Peyer's patch (tissue), 4 donors: ENCODE measurements at regions not wholly inside any gene's neighbourhood (a gene's known extent, or its start where the extent isn't known, plus 50 kb on each side); places are given as distances from the start of the nearest gene placed in this dataset.

ENCODE experiments used
- DNase-seq, 3 donors: peaks; one replicate each; pipeline ENCODE4 v3.0.0-alpha.2; 2017 to 2019
- H3K27ac ChIP-seq, 4 donors: fragments of 200-600 bp; sonication (generic); one replicate each; pipeline ENCODE4 v1.5.1; 2016 to 2019
- H3K27me3 ChIP-seq, 2 donors: fragments of 200-600 bp; sonication (generic); one replicate each; pipeline ENCODE4 v1.5.1; 2019
- H3K36me3 ChIP-seq, 3 donors: fragments of 200-600 bp; sonication (generic); one replicate each; pipeline ENCODE4 v1.5.1; 2016 to 2019
- H3K4me1 ChIP-seq, 4 donors: fragments of 200-600 bp; sonication (generic); one replicate each; pipeline ENCODE4 v1.5.1; 2016 to 2019
- H3K4me3 ChIP-seq, 4 donors: fragments of 200-600 bp; sonication (generic); 1 replicate in 3 of 4; 2 replicates in 1 of 4; pipeline ENCODE4 v1.5.1; 2016 to 2019; ENCODE audit warnings: mild to moderate bottlenecking in 1 of 4
- H3K9me3 ChIP-seq, 4 donors: fragments of 200-600 bp; sonication (generic); one replicate each; pipeline ENCODE4 v1.5.1; 2016 to 2019; ENCODE audit warnings: mild to moderate bottlenecking in 1 of 4
- POLR2A ChIP-seq, 2 donors: fragments of 450-650 bp; IDR thresholded peaks; one replicate each; pipeline ENCODE4 v1.5.1; 2017; ENCODE audit warnings: antibody characterized with exemption in 2 of 2, mild to moderate bottlenecking in 2 of 2, moderate library complexity in 2 of 2
- small RNA-seq, 2 donors: library from RNA; depleted of rRNA; stranded (forward); fragments of <200 nt; gene quantifications; one replicate each; pipeline ENCODE3, GENCODE V24; 2016
- TF ChIP-seq, protein P1 (sequence below), 6 experiments: fragments of 450-650 bp in 4 of 6; fragments of 200-600 bp in 2 of 6; sonication (generic) in 1 of 6; IDR thresholded peaks; one replicate each; pipeline ENCODE4 v1.5.1; 2017 to 2019; ENCODE audit warnings: antibody characterized with exemption in 6 of 6, mild to moderate bottlenecking in 3 of 6, moderate library complexity in 1 of 6

GRCh38 chr6:51559059-51559458 lies 528.4 kb downstream of the PKHD1 start:
- no peak overlapping the region for H3K4me3 ChIP-seq
- TF ChIP-seq, protein P1, sequence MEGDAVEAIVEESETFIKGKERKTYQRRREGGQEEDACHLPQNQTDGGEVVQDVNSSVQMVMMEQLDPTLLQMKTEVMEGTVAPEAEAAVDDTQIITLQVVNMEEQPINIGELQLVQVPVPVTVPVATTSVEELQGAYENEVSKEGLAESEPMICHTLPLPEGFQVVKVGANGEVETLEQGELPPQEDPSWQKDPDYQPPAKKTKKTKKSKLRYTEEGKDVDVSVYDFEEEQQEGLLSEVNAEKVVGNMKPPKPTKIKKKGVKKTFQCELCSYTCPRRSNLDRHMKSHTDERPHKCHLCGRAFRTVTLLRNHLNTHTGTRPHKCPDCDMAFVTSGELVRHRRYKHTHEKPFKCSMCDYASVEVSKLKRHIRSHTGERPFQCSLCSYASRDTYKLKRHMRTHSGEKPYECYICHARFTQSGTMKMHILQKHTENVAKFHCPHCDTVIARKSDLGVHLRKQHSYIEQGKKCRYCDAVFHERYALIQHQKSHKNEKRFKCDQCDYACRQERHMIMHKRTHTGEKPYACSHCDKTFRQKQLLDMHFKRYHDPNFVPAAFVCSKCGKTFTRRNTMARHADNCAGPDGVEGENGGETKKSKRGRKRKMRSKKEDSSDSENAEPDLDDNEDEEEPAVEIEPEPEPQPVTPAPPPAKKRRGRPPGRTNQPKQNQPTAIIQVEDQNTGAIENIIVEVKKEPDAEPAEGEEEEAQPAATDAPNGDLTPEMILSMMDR (IDR thresholded peaks at IDR 0.05), result no peak
- TF ChIP-seq POLR2A (IDR thresholded peaks at IDR 0.05), result no peak
- H3K27me3 ChIP-seq, result no peaks in the 10 kb centered on the region
- H3K4me1 ChIP-seq, result no peaks in the 10 kb centered on the region
- no peak for DNase-seq
- H3K36me3 ChIP-seq, result no peaks in the 10 kb centered on the region
- H3K9me3 ChIP-seq, result no peaks in the 10 kb centered on the region
- no peak overlapping the region for H3K27ac ChIP-seq

- Histone ChIP-seq H3K4me1 (no peaks in the 10 kb centered on the region), H3K27ac (no peak overlapping the region), H3K36me3 (no peaks in the 10 kb centered on the region), H3K4me3 (no peak overlapping the region), H3K27me3 (no peaks in the 10 kb centered on the region), H3K9me3 (no peaks in the 10 kb centered on the region)
- no peak for TF ChIP-seq POLR2A (IDR thresholded peaks at IDR 0.05)
- DNase-seq, result no peak
These were observed 525.2 kb downstream of the PKHD1 start for GRCh38 chr6:51562198-51562597.

Small RNA genes in the stretch of these regions (small RNA-seq; reads per million reads assigned to genes)
- 0 to 0.06 reads per million in 2 donors for gene RF00572
